ENCODE measurements at regions not wholly inside any gene's neighbourhood (a gene's known extent, or its start where the extent isn't known, plus 50 kb on each side); places are given as distances from the start of the nearest gene placed in this dataset.

- peaks cover 16% of the 10 kb centered on the region for H3K4me1 ChIP-seq
- no peaks in the 10 kb centered on the region for H3K9me3 ChIP-seq
- TF ChIP-seq CTCF (IDR thresholded peaks at IDR 0.05) = no peak
- H3K27ac ChIP-seq = no peak overlapping the region
- no peaks in the 10 kb centered on the region for H3K27me3 ChIP-seq
- ATAC-seq (no peak), DNase-seq (no peak)
- no peak overlapping the region for H3K4me3 ChIP-seq
- intact Hi-C loops (cut with DNase I) = no loop called here
- no peaks in the 10 kb centered on the region for H3K36me3 ChIP-seq
Measured at GRCh38 chr6:71080826-71081225, 124.0 kb upstream of the B3GAT2 start.

GRCh38 chr6:71082033-71082650 is 125.3 kb upstream of the B3GAT2 start:
- H3K4me1 ChIP-seq = peaks cover 16% of the 10 kb centered on the region
- H3K27me3 ChIP-seq = no peaks in the 10 kb centered on the region
- H3K27ac ChIP-seq = peak overlapping the region; percentile 4
- no peak for ATAC-seq
- peak overlapping the region; percentile 34 for H3K4me3 ChIP-seq
- TF ChIP-seq CTCF (IDR thresholded peaks at IDR 0.05) = no peak
- H3K36me3 ChIP-seq = no peaks in the 10 kb centered on the region
- H3K9me3 ChIP-seq = no peaks in the 10 kb centered on the region
- intact Hi-C loops (cut with DNase I) = no loop called here
- no peak for DNase-seq

- H3K9me3 ChIP-seq = no peaks in the 10 kb centered on the region
- no peak for ATAC-seq
- intact Hi-C loops (cut with DNase I) = no loop called here
- no peak for TF ChIP-seq CTCF (IDR thresholded peaks at IDR 0.05)
- DNase-seq = no peak
- H3K27ac ChIP-seq = no peak overlapping the region
- H3K36me3 ChIP-seq = no peaks in the 10 kb centered on the region
- peaks cover 16% of the 10 kb centered on the region for H3K4me1 ChIP-seq
- H3K27me3 ChIP-seq = no peaks in the 10 kb centered on the region
- no peak overlapping the region for H3K4me3 ChIP-seq
Measured at GRCh38 chr6:71083308-71083820, 126.5 kb upstream of the B3GAT2 start.

- no peak for DNase-seq
- Histone ChIP-seq H3K4me3 (no peak overlapping the region), H3K27me3 (no peaks in the 10 kb centered on the region), H3K9me3 (no peaks in the 10 kb centered on the region), H3K27ac (no peak overlapping the region), H3K36me3 (no peaks in the 10 kb centered on the region), H3K4me1 (no peaks in the 10 kb centered on the region)
- no peak for TF ChIP-seq CTCF (IDR thresholded peaks at IDR 0.05)
- ATAC-seq = no peak
- intact Hi-C loops (cut with DNase I) = no loop called here
Measured at GRCh38 chr6:71088166-71088565, 131.3 kb upstream of the B3GAT2 start.

- no peak for DNase-seq
- intact Hi-C loops (cut with DNase I) = no loop called here
- Histone ChIP-seq H3K27me3 (no peaks in the 10 kb centered on the region), H3K4me1 (no peaks in the 10 kb centered on the region), H3K36me3 (no peaks in the 10 kb centered on the region), H3K27ac (no peak overlapping the region), H3K9me3 (no peaks in the 10 kb centered on the region), H3K4me3 (no peak overlapping the region)
- no peak for TF ChIP-seq CTCF (IDR thresholded peaks at IDR 0.05)
- ATAC-seq = no peak
Measured at GRCh38 chr6:71090217-71090616, 133.4 kb upstream of the B3GAT2 start.

- Histone ChIP-seq H3K4me3 (no peak overlapping the region), H3K27ac (no peak overlapping the region), H3K36me3 (no peaks in the 10 kb centered on the region), H3K9me3 (no peaks in the 10 kb centered on the region), H3K27me3 (no peaks in the 10 kb centered on the region), H3K4me1 (no peaks in the 10 kb centered on the region)
- no peak for DNase-seq
- intact Hi-C loops (cut with DNase I) = no loop called here
- TF ChIP-seq CTCF (IDR thresholded peaks at IDR 0.05) = no peak
- no peak for ATAC-seq
Measured at GRCh38 chr6:71091167-71091566, 134.3 kb upstream of the B3GAT2 start.
